Liver (tissue), 3 donors: ENCODE measurements at regions not wholly inside any gene's neighbourhood (a gene's known extent, or its start where the extent isn't known, plus 50 kb on each side); places are given as distances from the start of the nearest gene placed in this dataset.
"Not testable (repeated sequence)": the region's sequence is repeated elsewhere in the genome, so short reads cannot be mapped to it uniquely, and the experiment has no call there.

ENCODE experiments used
- CTCF ChIP-seq: fragments of 150-350 bp; IDR thresholded peaks from 2 replicates; pipeline ENCODE4 v1.5.1; 2017; ENCODE audit warnings: improper control_type of control experiment, low read depth, low read length; ENCODE audit not compliant: missing input control
- GABPA ChIP-seq, 2 donors: IDR thresholded peaks in 1 of 2; conservative IDR thresholded peaks in 1 of 2; 2 replicates each; pipeline ENCODE4 v1.6.1; 2016; ENCODE audit warnings: antibody characterized with exemption in 2 of 2, mild to moderate bottlenecking in 1 of 2, moderate library complexity in 1 of 2
- JUND ChIP-seq, 2 donors: IDR thresholded peaks; 2 replicates each; pipeline ENCODE4 v1.6.1; 2016; ENCODE audit warnings: antibody characterized with exemption in 2 of 2
- REST ChIP-seq: IDR thresholded peaks from 2 replicates; pipeline ENCODE4 v1.6.1; 2016; ENCODE audit warnings: antibody characterized with exemption, mild to moderate bottlenecking
- TAF1 ChIP-seq: conservative IDR thresholded peaks from 2 replicates; pipeline ENCODE4 v1.6.1; 2016; ENCODE audit warnings: antibody characterized with exemption, mild to moderate bottlenecking
- YY1 ChIP-seq: IDR thresholded peaks from 2 replicates; pipeline ENCODE4 v1.6.1; 2016; ENCODE audit warnings: antibody characterized with exemption, mild to moderate bottlenecking
- ZBTB33 ChIP-seq: IDR thresholded peaks from 2 replicates; pipeline ENCODE4 v1.6.1; 2016; ENCODE audit warnings: antibody characterized with exemption
- donor health status: healthy.
- donor health status: healthy.

GRCh38 chr21:35157374-35157773, 108.3 kb upstream of the RUNX1 start:
- TF ChIP-seq CTCF; REST; JUND (IDR thresholded peaks at IDR 0.05); TAF1; YY1; GABPA (IDR thresholded peaks at IDR 0.05 in 1 of 2, conservative IDR thresholded peaks at IDR 0.05 in 1 of 2); ZBTB33: not testable (repeated sequence)
